ENCODE measurements at regions not wholly inside any gene's neighbourhood (a gene's known extent, or its start where the extent isn't known, plus 50 kb on each side); places are given as distances from the start of the nearest gene placed in this dataset.

- Histone ChIP-seq H4K20me1 (ENCODE audit: insufficient read depth) (no peaks in the 10 kb centered on the region), H3K27me3 (ENCODE audit: insufficient read depth, low read depth) (no peaks in the 10 kb centered on the region), H3K36me3 (ENCODE audit: insufficient read depth) (no peaks in the 10 kb centered on the region), H2AFZ (ENCODE audit: low read depth) (no peak overlapping the region), H3K9ac (no peak overlapping the region), H3K27ac (no peak overlapping the region), H3K79me2 (ENCODE audit: insufficient read depth, low read depth) (no peaks in the 10 kb centered on the region), H3K4me3 (IDR thresholded peaks at IDR 0.05; ENCODE audit: insufficient read depth, low read depth, low read length) (no peak overlapping the region), H3K4me2 (no peak overlapping the region), H3K4me1 (ENCODE audit: low read depth, poor library complexity, severe bottlenecking) (peaks cover 8% of the 10 kb centered on the region)
- TF ChIP-seq CTCF (conservative IDR thresholded peaks at IDR 0.05; ENCODE audit: low read depth, low read length): no peak
Observed at GRCh38 chr18:66729442-66730239, 125.8 kb upstream of the CDH19 start.

- H3K79me2 ChIP-seq (ENCODE audit: insufficient read depth, low read depth): no peaks in the 10 kb centered on the region
- no peak overlapping the region for H2AFZ ChIP-seq (ENCODE audit: low read depth)
- H3K4me3 ChIP-seq (IDR thresholded peaks at IDR 0.05; ENCODE audit: insufficient read depth, low read depth, low read length): no peak overlapping the region
- H4K20me1 ChIP-seq (ENCODE audit: insufficient read depth): no peaks in the 10 kb centered on the region
- no peaks in the 10 kb centered on the region for H3K36me3 ChIP-seq (ENCODE audit: insufficient read depth)
- peaks cover 14% of the 10 kb centered on the region for H3K4me1 ChIP-seq (ENCODE audit: low read depth, poor library complexity, severe bottlenecking)
- H3K4me2 ChIP-seq: no peak overlapping the region
- no peaks in the 10 kb centered on the region for H3K27me3 ChIP-seq (ENCODE audit: insufficient read depth, low read depth)
- TF ChIP-seq CTCF (conservative IDR thresholded peaks at IDR 0.05; ENCODE audit: low read depth, low read length): no peak
- no peak overlapping the region for H3K9ac ChIP-seq
- no peak overlapping the region for H3K27ac ChIP-seq
Observed at GRCh38 chr18:66728951-66729350, 125.1 kb upstream of the CDH19 start.

- Histone ChIP-seq H3K27ac (no peak overlapping the region), H3K36me3 (ENCODE audit: insufficient read depth) (no peaks in the 10 kb centered on the region), H3K4me1 (ENCODE audit: low read depth, poor library complexity, severe bottlenecking) (peaks cover 14% of the 10 kb centered on the region), H3K9ac (no peak overlapping the region), H3K4me2 (no peak overlapping the region), H3K4me3 (IDR thresholded peaks at IDR 0.05; ENCODE audit: insufficient read depth, low read depth, low read length) (no peak overlapping the region), H2AFZ (ENCODE audit: low read depth) (no peak overlapping the region), H3K27me3 (ENCODE audit: insufficient read depth, low read depth) (no peaks in the 10 kb centered on the region), H3K79me2 (ENCODE audit: insufficient read depth, low read depth) (no peaks in the 10 kb centered on the region), H4K20me1 (ENCODE audit: insufficient read depth) (no peaks in the 10 kb centered on the region)
- TF ChIP-seq CTCF (conservative IDR thresholded peaks at IDR 0.05; ENCODE audit: low read depth, low read length): no peak
Observed at GRCh38 chr18:66727991-66728390, 124.1 kb upstream of the CDH19 start.

GRCh38 chr18:66724664-66725356 is 120.9 kb upstream of the CDH19 start:
- peaks cover 14% of the 10 kb centered on the region for H3K4me1 ChIP-seq (ENCODE audit: low read depth, poor library complexity, severe bottlenecking)
- H3K4me2 ChIP-seq: no peak overlapping the region
- H2AFZ ChIP-seq (ENCODE audit: low read depth): no peak overlapping the region
- H4K20me1 ChIP-seq (ENCODE audit: insufficient read depth): no peaks in the 10 kb centered on the region
- no peak overlapping the region for H3K4me3 ChIP-seq (IDR thresholded peaks at IDR 0.05; ENCODE audit: insufficient read depth, low read depth, low read length)
- no peak overlapping the region for H3K27ac ChIP-seq
- H3K79me2 ChIP-seq (ENCODE audit: insufficient read depth, low read depth): no peaks in the 10 kb centered on the region
- H3K36me3 ChIP-seq (ENCODE audit: insufficient read depth): no peaks in the 10 kb centered on the region
- no peak overlapping the region for H3K9ac ChIP-seq
- TF ChIP-seq CTCF (conservative IDR thresholded peaks at IDR 0.05; ENCODE audit: low read depth, low read length): no peak
- H3K27me3 ChIP-seq (ENCODE audit: insufficient read depth, low read depth): no peaks in the 10 kb centered on the region
